SU-DHL-6 (cell line): ENCODE measurements at regions not wholly inside any gene's neighbourhood (a gene's known extent, or its start where the extent isn't known, plus 50 kb on each side); places are given as distances from the start of the nearest gene placed in this dataset.

Source experiments
- CTCF ChIP-seq: fragments of 200-600 bp; sonication (generic); IDR thresholded peaks from one replicate; pipeline ENCODE4 v1.5.1; 2017; ENCODE audit warnings: antibody characterized with exemption, mild to moderate bottlenecking, low read length, moderate library complexity; ENCODE audit not compliant: insufficient read depth, poor library complexity, severe bottlenecking
- EZH2phosphoT487 ChIP-seq: fragments of 200-600 bp; sonication (generic), shearing (Covaris generic); conservative IDR thresholded peaks from 2 replicates; pipeline ENCODE4 v1.6.1; 2018; ENCODE audit warnings: mild to moderate bottlenecking, antibody characterized with exemption, low read length, moderate library complexity, mixed read lengths

- TF ChIP-seq CTCF = no peak
- no peak for TF ChIP-seq EZH2phosphoT487
Measured at GRCh38 chr11:116065986-116066385, 561.8 kb upstream of the CADM1 start.
